ENCODE measurements at regions not wholly inside any gene's neighbourhood (a gene's known extent, or its start where the extent isn't known, plus 50 kb on each side); places are given as distances from the start of the nearest gene placed in this dataset.

DNA sequence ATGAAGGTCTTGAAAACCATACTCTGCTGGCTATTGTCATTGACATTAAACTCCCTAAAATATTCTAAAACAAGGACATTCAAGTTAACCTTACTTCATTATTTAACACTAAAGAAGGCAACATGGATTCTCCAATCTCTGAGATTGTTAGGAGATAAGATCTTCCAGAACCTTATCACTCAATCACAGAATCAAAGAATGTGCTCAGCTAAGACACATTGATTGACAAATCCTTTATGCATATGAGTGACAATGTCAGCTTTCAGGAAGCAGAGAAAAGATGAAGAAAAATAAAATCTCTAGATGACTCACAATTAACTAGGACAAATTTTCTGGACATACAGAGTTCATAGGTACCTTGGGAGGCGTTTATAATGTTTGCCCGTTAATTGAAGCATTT lies 787.2 kb downstream of the TSN start:
- ATAC-seq (no peak), DNase-seq (no peak)
- Histone ChIP-seq H3K27ac (no peak overlapping the region), H3K36me3 (replicated peaks in 1 of 2; ENCODE audit: insufficient read depth in 1 of 2, low read depth in 2 of 2) (no peaks in the 10 kb centered on the region), H3K27me3 (no peaks in the 10 kb centered on the region), H3K4me3 (no peak overlapping the region), H3K9me3 (no peaks in the 10 kb centered on the region), H3K4me1 (no peaks in the 10 kb centered on the region)
- 32 to 33% methylated on average over 2 of the region's 2 CpGs for WGBS, 2 donors
- intact Hi-C loops (cut with DNase I) = no loop called here
- no peak for TF ChIP-seq CTCF (IDR thresholded peaks at IDR 0.05)
- no peak for TF ChIP-seq POLR2A (IDR thresholded peaks at IDR 0.05)

- WGBS, 2 donors = 75 to 77% methylated on average over 2 of the region's 2 CpGs
- intact Hi-C loops (cut with DNase I) = no loop called here
Observed at GRCh38 chr2:122543815-122544214, 788.4 kb downstream of the TSN start.

DNA sequence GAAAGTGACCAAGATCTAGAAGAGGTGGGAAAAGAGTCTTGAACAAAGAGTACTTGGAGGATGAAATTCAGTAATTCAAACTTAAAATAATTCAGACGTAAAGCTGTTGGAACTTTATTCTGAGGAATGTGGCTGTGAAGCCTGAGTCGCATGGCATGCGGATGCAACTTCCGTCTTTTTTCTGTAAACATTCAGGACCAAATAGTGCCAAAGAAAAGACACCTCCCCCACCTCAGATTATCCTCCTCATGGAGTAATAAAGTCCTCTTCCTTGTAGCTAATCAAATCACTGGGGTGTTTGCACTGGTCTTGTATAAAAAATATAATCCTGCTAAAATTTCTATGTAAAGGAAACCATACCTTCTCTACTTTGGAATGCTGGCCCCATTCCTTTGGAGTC lies 790.4 kb downstream of the TSN start:
- H3K27me3 ChIP-seq = no peaks in the 10 kb centered on the region
- intact Hi-C loops (cut with DNase I) = no loop called here
- H3K9me3 ChIP-seq = no peaks in the 10 kb centered on the region
- no peak for TF ChIP-seq CTCF (IDR thresholded peaks at IDR 0.05)
- no peak for TF ChIP-seq POLR2A (IDR thresholded peaks at IDR 0.05)
- no peak for ATAC-seq
- 76 to 81% methylated on average over 4 of the region's 4 CpGs for WGBS, 2 donors
- H3K27ac ChIP-seq = no peak overlapping the region
- H3K36me3 ChIP-seq (replicated peaks in 1 of 2; ENCODE audit: insufficient read depth in 1 of 2, low read depth in 2 of 2) = no peaks in the 10 kb centered on the region
- no peaks in the 10 kb centered on the region for H3K4me1 ChIP-seq
- H3K4me3 ChIP-seq = no peak overlapping the region
- DNase-seq = no peak

More at GRCh38 chr2:122543815-122544214, 788.4 kb downstream of the TSN start:
- Histone ChIP-seq H3K4me1 (no peaks in the 10 kb centered on the region), H3K9me3 (no peaks in the 10 kb centered on the region), H3K27ac (no peak overlapping the region), H3K27me3 (no peaks in the 10 kb centered on the region), H3K36me3 (replicated peaks in 1 of 2; ENCODE audit: insufficient read depth in 1 of 2, low read depth in 2 of 2) (no peaks in the 10 kb centered on the region), H3K4me3 (no peak overlapping the region)
- ATAC-seq (no peak), DNase-seq (no peak)
- TF ChIP-seq POLR2A (IDR thresholded peaks at IDR 0.05) (no peak), CTCF (IDR thresholded peaks at IDR 0.05) (no peak)

GRCh38 chr2:122562775-122563174 lies 807.3 kb downstream of the TSN start:
- Histone ChIP-seq H3K4me1 (no peaks in the 10 kb centered on the region), H3K27ac (no peak overlapping the region), H3K36me3 (replicated peaks in 1 of 2; ENCODE audit: insufficient read depth in 1 of 2, low read depth in 2 of 2) (no peaks in the 10 kb centered on the region), H3K9me3 (no peaks in the 10 kb centered on the region), H3K4me3 (no peak overlapping the region), H3K27me3 (no peaks in the 10 kb centered on the region)
- intact Hi-C loops (cut with DNase I) = no loop called here
- no peak for DNase-seq
- ATAC-seq = no peak
- WGBS, 2 donors = 48% methylated on average over 1 of the region's 1 CpG
- TF ChIP-seq CTCF (IDR thresholded peaks at IDR 0.05) = no peak
- TF ChIP-seq POLR2A (IDR thresholded peaks at IDR 0.05) = no peak

DNA sequence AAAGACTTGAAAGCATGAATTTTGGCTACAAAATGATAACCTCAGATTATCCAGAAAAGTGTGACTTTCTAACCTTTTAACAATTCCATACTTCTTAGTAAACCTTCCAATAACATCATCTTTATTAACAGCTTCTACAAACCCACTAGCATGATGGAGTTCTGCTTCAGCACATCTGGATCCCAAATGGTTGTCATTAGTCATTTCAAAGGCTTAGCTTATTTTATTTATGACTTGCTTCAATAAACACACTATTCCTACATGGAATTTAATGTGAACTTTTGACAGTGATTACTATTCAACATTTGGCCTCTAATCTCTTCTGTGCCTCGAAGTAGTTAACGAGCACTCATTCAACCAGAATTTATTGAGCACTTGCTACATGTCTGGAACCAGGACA lies 808.3 kb downstream of the TSN start:
- 65 to 72% methylated on average over 2 of the region's 2 CpGs for WGBS, 2 donors
- H3K36me3 ChIP-seq (replicated peaks in 1 of 2; ENCODE audit: insufficient read depth in 1 of 2, low read depth in 2 of 2) = no peaks in the 10 kb centered on the region
- intact Hi-C loops (cut with DNase I) = no loop called here
- no peaks in the 10 kb centered on the region for H3K9me3 ChIP-seq
- no peaks in the 10 kb centered on the region for H3K4me1 ChIP-seq
- TF ChIP-seq CTCF (IDR thresholded peaks at IDR 0.05) = no peak
- no peak for TF ChIP-seq POLR2A (IDR thresholded peaks at IDR 0.05)
- H3K27me3 ChIP-seq = no peaks in the 10 kb centered on the region
- no peak overlapping the region for H3K4me3 ChIP-seq
- ATAC-seq = no peak
- DNase-seq = no peak
- H3K27ac ChIP-seq = no peak overlapping the region

Measured in body of pancreas (tissue), 4 donors.